GM23338 (cell line): ENCODE measurements at regions not wholly inside any gene's neighbourhood (a gene's known extent, or its start where the extent isn't known, plus 50 kb on each side); places are given as distances from the start of the nearest gene placed in this dataset.

ENCODE experiments used
- ATAC-seq: fragments of 200-7000 bp; cut with Tn5 transposase; 3 replicates; pipeline ENCODE4 v1.9.1; 2020
- DNase-seq: peaks from one replicate; pipeline ENCODE4 v3.0.0-alpha.2; 2015; ENCODE audit warnings: low spot score
- H2AFZ ChIP-seq: fragments of 200-600 bp; sonication (generic); 2 replicates; pipeline ENCODE4 v1.8.0; 2016; ENCODE audit warnings: antibody characterized with exemption, mild to moderate bottlenecking, moderate library complexity
- H3F3A ChIP-seq: fragments of 200-600 bp; sonication (generic); replicated peaks from 2 replicates; pipeline ENCODE4 v1.8.0; 2017; ENCODE audit warnings: antibody characterized with exemption, mixed run types, low read depth
- H3K27ac ChIP-seq: fragments of 200-600 bp; sonication (generic); 2 replicates; pipeline ENCODE4 v1.6.1; 2016; ENCODE audit warnings: low read depth
- H3K27me3 ChIP-seq: fragments of 200-600 bp; sonication (generic); 2 replicates; pipeline ENCODE4 v1.8.0; 2016; ENCODE audit warnings: mild to moderate bottlenecking, mixed run types, moderate library complexity; ENCODE audit not compliant: insufficient read depth
- H3K36me3 ChIP-seq: fragments of 200-600 bp; sonication (generic); 2 replicates; pipeline ENCODE4 v1.8.0; 2016; ENCODE audit warnings: mild to moderate bottlenecking; ENCODE audit not compliant: insufficient read depth
- H3K4me1 ChIP-seq: fragments of 200-600 bp; sonication (generic); 2 replicates; pipeline ENCODE4 v1.8.0; 2016; ENCODE audit warnings: mild to moderate bottlenecking, moderate library complexity; ENCODE audit not compliant: insufficient read depth
- H3K4me2 ChIP-seq: fragments of 200-600 bp; sonication (generic); 2 replicates; pipeline ENCODE4 v1.7.1; 2017; ENCODE audit warnings: mixed run types
- H3K4me3 ChIP-seq: fragments of 200-600 bp; sonication (generic); 2 replicates; pipeline ENCODE4 v1.6.1; 2016; ENCODE audit warnings: mixed run types
- H3K79me2 ChIP-seq: fragments of 200-600 bp; sonication (generic); replicated peaks from 2 replicates; pipeline ENCODE4 v1.8.0; 2017; ENCODE audit warnings: mild to moderate bottlenecking; ENCODE audit not compliant: insufficient read depth
- H3K9me2 ChIP-seq: fragments of 200-600 bp; sonication (generic); 2 replicates; pipeline ENCODE4 v1.8.0; 2017; ENCODE audit not compliant: insufficient read depth
- H4K20me1 ChIP-seq: fragments of 200-600 bp; sonication (generic); replicated peaks from 2 replicates; pipeline ENCODE4 v1.8.0; 2017; ENCODE audit warnings: mild to moderate bottlenecking; ENCODE audit not compliant: insufficient read depth
- H3K27ac Mint-ChIP-seq: 2 replicates; pipeline ENCODE4 v1.8.0; 2020; ENCODE audit warnings: inconsistent platforms, mild to moderate bottlenecking, moderate library complexity, mixed read lengths
- H3K27me3 Mint-ChIP-seq: 3 replicates; pipeline ENCODE4 v1.8.0; 2022; ENCODE audit warnings: low read depth, mild to moderate bottlenecking, moderate library complexity, mixed read lengths, inconsistent platforms; ENCODE audit not compliant: insufficient read depth, poor library complexity
- H3K36me3 Mint-ChIP-seq: 3 replicates; pipeline ENCODE4 v1.8.0; 2021; ENCODE audit warnings: low read depth, mild to moderate bottlenecking, inconsistent platforms, moderate library complexity, mixed read lengths
- H3K4me1 Mint-ChIP-seq: 3 replicates; pipeline ENCODE4 v1.8.0; 2020; ENCODE audit warnings: mild to moderate bottlenecking, inconsistent platforms, mixed read lengths
- H3K4me3 Mint-ChIP-seq: 3 replicates; pipeline ENCODE4 v1.8.0; 2021; ENCODE audit warnings: moderate library complexity, mild to moderate bottlenecking, inconsistent platforms, mixed read lengths
- H3K9me3 Mint-ChIP-seq: 3 replicates; pipeline ENCODE4 v1.8.0; 2020; ENCODE audit warnings: moderate library complexity, mild to moderate bottlenecking, inconsistent platforms, mixed read lengths
- CTCF ChIP-seq, 2 experiments: fragments of 200-600 bp in 1 of 2; sonication (generic) in 1 of 2; conservative IDR thresholded peaks; 2 replicates each; pipeline versions ENCODE4 v1.5.1 to v1.6.1; 2016 to 2017; ENCODE audit warnings: antibody characterized with exemption in 2 of 2, low read depth in 2 of 2, mild to moderate bottlenecking in 2 of 2, moderate library complexity in 1 of 2
- EZH2 ChIP-seq: fragments of 200-600 bp; sonication (generic); IDR thresholded peaks from one replicate; pipeline ENCODE4 v1.8.0; 2017; ENCODE audit warnings: antibody characterized with exemption, mild to moderate bottlenecking, low read depth; ENCODE audit not compliant: unreplicated experiment
- EZH2phosphoT487 ChIP-seq: fragments of 200-600 bp; sonication (generic); IDR thresholded peaks from one replicate; pipeline ENCODE4 v1.8.1; 2018; ENCODE audit warnings: antibody characterized with exemption; ENCODE audit not compliant: unreplicated experiment
- JUNB ChIP-seq: IDR thresholded peaks from one replicate; pipeline ENCODE4 v1.6.1; 2016; ENCODE audit warnings: antibody characterized with exemption; ENCODE audit not compliant: unreplicated experiment
- STAT1 ChIP-seq: IDR thresholded peaks from one replicate; pipeline ENCODE4 v1.6.1; 2016; ENCODE audit warnings: antibody characterized with exemption; ENCODE audit not compliant: unreplicated experiment
- ZNF114 ChIP-seq: fragments of 250-450 bp; sonication (Bioruptor Pico); IDR thresholded peaks from 2 replicates; pipeline ENCODE4 v1.5.0; 2020; ENCODE audit warnings: mild to moderate bottlenecking, moderate library complexity
- ZNF331 ChIP-seq: fragments of 250-450 bp; sonication (Bioruptor Pico); IDR thresholded peaks from 2 replicates; pipeline ENCODE4 v1.5.0; 2020; ENCODE audit warnings: low read depth, mild to moderate bottlenecking, moderate library complexity
- ZNF462 ChIP-seq: fragments of 250-450 bp; sonication (Bioruptor Pico); IDR thresholded peaks from 2 replicates; pipeline ENCODE4 v1.5.0; 2020; ENCODE audit warnings: mild to moderate bottlenecking, moderate library complexity
- TF ChIP-seq, protein P1 (sequence below): IDR thresholded peaks from 2 replicates; pipeline ENCODE4 v1.6.1; 2016; ENCODE audit warnings: antibody characterized with exemption

GRCh38 chr9:20199111-20199510, 410.3 kb upstream of the SLC24A2 start:
- Mint-ChIP-seq H3K4me1 (peaks cover 21% of the 10 kb centered on the region; the same call in 2 of the 3 replicates), H3K27me3 (peaks cover 2% of the 10 kb centered on the region), H3K4me3 (no peak overlapping the region), H3K9me3 (peaks cover 14% of the 10 kb centered on the region; the same call in 2 of the 3 replicates), H3K36me3 (peaks cover 2% of the 10 kb centered on the region; the same call in 1 of the 3 replicates), H3K27ac (no peak overlapping the region)
- no peak for ATAC-seq
- Histone ChIP-seq H3K36me3 (no peaks in the 10 kb centered on the region), H4K20me1 (no peaks in the 10 kb centered on the region), H3K9me2 (no peaks in the 10 kb centered on the region), H3K4me1 (peaks cover 16% of the 10 kb centered on the region), H3K27ac (no peak overlapping the region), H3K27me3 (no peaks in the 10 kb centered on the region), H3K4me3 (no peak overlapping the region), H2AFZ (no peak overlapping the region), H3F3A (no peaks in the 10 kb centered on the region), H3K79me2 (no peaks in the 10 kb centered on the region), H3K4me2 (no peak overlapping the region)
- DNase-seq: no peak
- TF ChIP-seq STAT1 (no peak), JUNB (no peak), ZNF462 (no peak), EZH2phosphoT487 (no peak), ZNF114 (CRISPR knock-in tag) (no peak), CTCF (conservative IDR thresholded peaks at IDR 0.05; ENCODE audit: low read depth in 2 of 2) (no peak), EZH2 (no peak), ZNF331 (CRISPR knock-in tag) (no peak)
- TF ChIP-seq, protein P1, sequence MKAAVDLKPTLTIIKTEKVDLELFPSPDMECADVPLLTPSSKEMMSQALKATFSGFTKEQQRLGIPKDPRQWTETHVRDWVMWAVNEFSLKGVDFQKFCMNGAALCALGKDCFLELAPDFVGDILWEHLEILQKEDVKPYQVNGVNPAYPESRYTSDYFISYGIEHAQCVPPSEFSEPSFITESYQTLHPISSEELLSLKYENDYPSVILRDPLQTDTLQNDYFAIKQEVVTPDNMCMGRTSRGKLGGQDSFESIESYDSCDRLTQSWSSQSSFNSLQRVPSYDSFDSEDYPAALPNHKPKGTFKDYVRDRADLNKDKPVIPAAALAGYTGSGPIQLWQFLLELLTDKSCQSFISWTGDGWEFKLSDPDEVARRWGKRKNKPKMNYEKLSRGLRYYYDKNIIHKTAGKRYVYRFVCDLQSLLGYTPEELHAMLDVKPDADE: no peak
